ENCODE measurements at regions not wholly inside any gene's neighbourhood (a gene's known extent, or its start where the extent isn't known, plus 50 kb on each side); places are given as distances from the start of the nearest gene placed in this dataset.
"Not testable (repeated sequence)": the region's sequence is repeated elsewhere in the genome, so short reads cannot be mapped to it uniquely, and the experiment has no call there.

- no peak for DNase-seq
Observed at GRCh38 chr1:82386365-82387011, 585.8 kb downstream of the ADGRL2 start.

- no peak for DNase-seq
Observed at GRCh38 chr1:82384776-82385175, 584.0 kb downstream of the ADGRL2 start.

GRCh38 chr1:82377201-82377884 lies 576.6 kb downstream of the ADGRL2 start:
- no peak for DNase-seq

- DNase-seq: no peak
Observed at GRCh38 chr1:82373710-82374109, 573.0 kb downstream of the ADGRL2 start.

- no peak for DNase-seq
Observed at GRCh38 chr1:82371844-82372498, 571.2 kb downstream of the ADGRL2 start.

- DNase-seq: no peak
Observed at GRCh38 chr1:82367456-82367855, 566.7 kb downstream of the ADGRL2 start.

GRCh38 chr1:82366689-82367088 lies 566.0 kb downstream of the ADGRL2 start:
- DNase-seq: no peak

- not testable (repeated sequence) for DNase-seq
Observed at GRCh38 chr1:82359541-82359940, 558.8 kb downstream of the ADGRL2 start.

- DNase-seq: not testable (repeated sequence)
Observed at GRCh38 chr1:82358706-82359105, 558.0 kb downstream of the ADGRL2 start.

- not testable (repeated sequence) for DNase-seq
Observed at GRCh38 chr1:82354546-82354945, 553.8 kb downstream of the ADGRL2 start.

- DNase-seq: no peak
Observed at GRCh38 chr1:82348487-82348886, 547.8 kb downstream of the ADGRL2 start.

GRCh38 chr1:82346141-82346540 lies 545.4 kb downstream of the ADGRL2 start:
- no peak for DNase-seq

- DNase-seq: no peak
Observed at GRCh38 chr1:82343381-82343780, 542.6 kb downstream of the ADGRL2 start.

GRCh38 chr1:82337635-82338034 lies 536.9 kb downstream of the ADGRL2 start:
- no peak for DNase-seq

- no peak for DNase-seq
Observed at GRCh38 chr1:82330330-82330729, 529.6 kb downstream of the ADGRL2 start.

GRCh38 chr1:82329226-82329625 lies 528.5 kb downstream of the ADGRL2 start:
- DNase-seq: no peak

- DNase-seq: no peak
Observed at GRCh38 chr1:82323144-82323841, 522.6 kb downstream of the ADGRL2 start.

- no peak for DNase-seq
Observed at GRCh38 chr1:82321794-82322193, 521.1 kb downstream of the ADGRL2 start.

- DNase-seq: no peak
Observed at GRCh38 chr1:82319546-82319945, 518.8 kb downstream of the ADGRL2 start.

- no peak for DNase-seq
Observed at GRCh38 chr1:82318921-82319320, 518.2 kb downstream of the ADGRL2 start.

GRCh38 chr1:82318265-82318664 lies 517.5 kb downstream of the ADGRL2 start:
- no peak for DNase-seq

GRCh38 chr1:82317671-82318070 lies 516.9 kb downstream of the ADGRL2 start:
- no peak for DNase-seq

GRCh38 chr1:82299656-82300055 lies 498.9 kb downstream of the ADGRL2 start:
- no peak for DNase-seq

- no peak for DNase-seq
Observed at GRCh38 chr1:82299056-82299455, 498.3 kb downstream of the ADGRL2 start.
